GM23338 (cell line): ENCODE measurements at regions not wholly inside any gene's neighbourhood (a gene's known extent, or its start where the extent isn't known, plus 50 kb on each side); places are given as distances from the start of the nearest gene placed in this dataset.

Experiments
- ATAC-seq: fragments of 200-7000 bp; cut with Tn5 transposase; 3 replicates; pipeline ENCODE4 v1.9.1; 2020
- DNase-seq: peaks from one replicate; pipeline ENCODE4 v3.0.0-alpha.2; 2015; ENCODE audit warnings: low spot score
- H2AFZ ChIP-seq: fragments of 200-600 bp; sonication (generic); 2 replicates; pipeline ENCODE4 v1.8.0; 2016; ENCODE audit warnings: antibody characterized with exemption, mild to moderate bottlenecking, moderate library complexity
- H3F3A ChIP-seq: fragments of 200-600 bp; sonication (generic); replicated peaks from 2 replicates; pipeline ENCODE4 v1.8.0; 2017; ENCODE audit warnings: antibody characterized with exemption, mixed run types, low read depth
- H3K27ac ChIP-seq: fragments of 200-600 bp; sonication (generic); 2 replicates; pipeline ENCODE4 v1.6.1; 2016; ENCODE audit warnings: low read depth
- H3K27me3 ChIP-seq: fragments of 200-600 bp; sonication (generic); 2 replicates; pipeline ENCODE4 v1.8.0; 2016; ENCODE audit warnings: mild to moderate bottlenecking, mixed run types, moderate library complexity; ENCODE audit not compliant: insufficient read depth
- H3K36me3 ChIP-seq: fragments of 200-600 bp; sonication (generic); 2 replicates; pipeline ENCODE4 v1.8.0; 2016; ENCODE audit warnings: mild to moderate bottlenecking; ENCODE audit not compliant: insufficient read depth
- H3K4me1 ChIP-seq: fragments of 200-600 bp; sonication (generic); 2 replicates; pipeline ENCODE4 v1.8.0; 2016; ENCODE audit warnings: mild to moderate bottlenecking, moderate library complexity; ENCODE audit not compliant: insufficient read depth
- H3K4me2 ChIP-seq: fragments of 200-600 bp; sonication (generic); 2 replicates; pipeline ENCODE4 v1.7.1; 2017; ENCODE audit warnings: mixed run types
- H3K4me3 ChIP-seq: fragments of 200-600 bp; sonication (generic); 2 replicates; pipeline ENCODE4 v1.6.1; 2016; ENCODE audit warnings: mixed run types
- H3K79me2 ChIP-seq: fragments of 200-600 bp; sonication (generic); replicated peaks from 2 replicates; pipeline ENCODE4 v1.8.0; 2017; ENCODE audit warnings: mild to moderate bottlenecking; ENCODE audit not compliant: insufficient read depth
- H3K9me2 ChIP-seq: fragments of 200-600 bp; sonication (generic); 2 replicates; pipeline ENCODE4 v1.8.0; 2017; ENCODE audit not compliant: insufficient read depth
- H4K20me1 ChIP-seq: fragments of 200-600 bp; sonication (generic); replicated peaks from 2 replicates; pipeline ENCODE4 v1.8.0; 2017; ENCODE audit warnings: mild to moderate bottlenecking; ENCODE audit not compliant: insufficient read depth
- H3K27ac Mint-ChIP-seq: 2 replicates; pipeline ENCODE4 v1.8.0; 2020; ENCODE audit warnings: inconsistent platforms, mild to moderate bottlenecking, moderate library complexity, mixed read lengths
- H3K27me3 Mint-ChIP-seq: 3 replicates; pipeline ENCODE4 v1.8.0; 2022; ENCODE audit warnings: low read depth, mild to moderate bottlenecking, moderate library complexity, mixed read lengths, inconsistent platforms; ENCODE audit not compliant: insufficient read depth, poor library complexity
- H3K36me3 Mint-ChIP-seq: 3 replicates; pipeline ENCODE4 v1.8.0; 2021; ENCODE audit warnings: low read depth, mild to moderate bottlenecking, inconsistent platforms, moderate library complexity, mixed read lengths
- H3K4me1 Mint-ChIP-seq: 3 replicates; pipeline ENCODE4 v1.8.0; 2020; ENCODE audit warnings: mild to moderate bottlenecking, inconsistent platforms, mixed read lengths
- H3K4me3 Mint-ChIP-seq: 3 replicates; pipeline ENCODE4 v1.8.0; 2021; ENCODE audit warnings: moderate library complexity, mild to moderate bottlenecking, inconsistent platforms, mixed read lengths
- H3K9me3 Mint-ChIP-seq: 3 replicates; pipeline ENCODE4 v1.8.0; 2020; ENCODE audit warnings: moderate library complexity, mild to moderate bottlenecking, inconsistent platforms, mixed read lengths
- CREB1 ChIP-seq: fragments of 250-450 bp; sonication (Bioruptor Pico); IDR thresholded peaks from 2 replicates; pipeline ENCODE4 v1.5.0; 2020; ENCODE audit warnings: low read depth, mild to moderate bottlenecking, moderate library complexity
- CTCF ChIP-seq, 2 experiments: fragments of 200-600 bp in 1 of 2; sonication (generic) in 1 of 2; conservative IDR thresholded peaks; 2 replicates each; pipeline versions ENCODE4 v1.5.1 to v1.6.1; 2016 to 2017; ENCODE audit warnings: antibody characterized with exemption in 2 of 2, low read depth in 2 of 2, mild to moderate bottlenecking in 2 of 2, moderate library complexity in 1 of 2
- ETS1 ChIP-seq: IDR thresholded peaks from 2 replicates; pipeline ENCODE4 v1.6.1; 2016; ENCODE audit warnings: antibody characterized with exemption
- EZH2 ChIP-seq: fragments of 200-600 bp; sonication (generic); IDR thresholded peaks from one replicate; pipeline ENCODE4 v1.8.0; 2017; ENCODE audit warnings: antibody characterized with exemption, mild to moderate bottlenecking, low read depth; ENCODE audit not compliant: unreplicated experiment
- EZH2phosphoT487 ChIP-seq: fragments of 200-600 bp; sonication (generic); IDR thresholded peaks from one replicate; pipeline ENCODE4 v1.8.1; 2018; ENCODE audit warnings: antibody characterized with exemption; ENCODE audit not compliant: unreplicated experiment
- JUNB ChIP-seq: IDR thresholded peaks from one replicate; pipeline ENCODE4 v1.6.1; 2016; ENCODE audit warnings: antibody characterized with exemption; ENCODE audit not compliant: unreplicated experiment
- NANOG ChIP-seq: IDR thresholded peaks from 2 replicates; pipeline ENCODE4 v1.6.1; 2016; ENCODE audit warnings: antibody characterized with exemption, borderline replicate concordance
- POLR2AphosphoS5 ChIP-seq: IDR thresholded peaks from 2 replicates; pipeline ENCODE4 v1.6.1; 2016; ENCODE audit warnings: antibody characterized with exemption, low read depth
- STAT1 ChIP-seq: IDR thresholded peaks from one replicate; pipeline ENCODE4 v1.6.1; 2016; ENCODE audit warnings: antibody characterized with exemption; ENCODE audit not compliant: unreplicated experiment
- ZNF114 ChIP-seq: fragments of 250-450 bp; sonication (Bioruptor Pico); IDR thresholded peaks from 2 replicates; pipeline ENCODE4 v1.5.0; 2020; ENCODE audit warnings: mild to moderate bottlenecking, moderate library complexity
- ZNF331 ChIP-seq: fragments of 250-450 bp; sonication (Bioruptor Pico); IDR thresholded peaks from 2 replicates; pipeline ENCODE4 v1.5.0; 2020; ENCODE audit warnings: low read depth, mild to moderate bottlenecking, moderate library complexity
- TF ChIP-seq, protein P1 (sequence below): IDR thresholded peaks from one replicate; pipeline ENCODE4 v1.6.1; 2018; ENCODE audit warnings: antibody characterized with exemption; ENCODE audit not compliant: unreplicated experiment
- TF ChIP-seq, protein P2 (sequence below): fragments of 250-450 bp; sonication (Bioruptor Pico); IDR thresholded peaks from 2 replicates; pipeline ENCODE4 v1.5.0; 2020; ENCODE audit warnings: mild to moderate bottlenecking, moderate library complexity

- H3K9me2 ChIP-seq, result peaks cover 4% of the 10 kb centered on the region
- no peaks in the 10 kb centered on the region for H3K36me3 ChIP-seq
- Mint-ChIP-seq H3K27me3 (no peaks in the 10 kb centered on the region), H3K4me1 (no peaks in the 10 kb centered on the region), H3K27ac (no peak overlapping the region), H3K9me3 (no peaks in the 10 kb centered on the region), H3K4me3 (no peak overlapping the region), H3K36me3 (no peaks in the 10 kb centered on the region)
- no peaks in the 10 kb centered on the region for H3K79me2 ChIP-seq
- no peak for TF ChIP-seq EZH2
- TF ChIP-seq NANOG, result no peak
- TF ChIP-seq, protein P1, sequence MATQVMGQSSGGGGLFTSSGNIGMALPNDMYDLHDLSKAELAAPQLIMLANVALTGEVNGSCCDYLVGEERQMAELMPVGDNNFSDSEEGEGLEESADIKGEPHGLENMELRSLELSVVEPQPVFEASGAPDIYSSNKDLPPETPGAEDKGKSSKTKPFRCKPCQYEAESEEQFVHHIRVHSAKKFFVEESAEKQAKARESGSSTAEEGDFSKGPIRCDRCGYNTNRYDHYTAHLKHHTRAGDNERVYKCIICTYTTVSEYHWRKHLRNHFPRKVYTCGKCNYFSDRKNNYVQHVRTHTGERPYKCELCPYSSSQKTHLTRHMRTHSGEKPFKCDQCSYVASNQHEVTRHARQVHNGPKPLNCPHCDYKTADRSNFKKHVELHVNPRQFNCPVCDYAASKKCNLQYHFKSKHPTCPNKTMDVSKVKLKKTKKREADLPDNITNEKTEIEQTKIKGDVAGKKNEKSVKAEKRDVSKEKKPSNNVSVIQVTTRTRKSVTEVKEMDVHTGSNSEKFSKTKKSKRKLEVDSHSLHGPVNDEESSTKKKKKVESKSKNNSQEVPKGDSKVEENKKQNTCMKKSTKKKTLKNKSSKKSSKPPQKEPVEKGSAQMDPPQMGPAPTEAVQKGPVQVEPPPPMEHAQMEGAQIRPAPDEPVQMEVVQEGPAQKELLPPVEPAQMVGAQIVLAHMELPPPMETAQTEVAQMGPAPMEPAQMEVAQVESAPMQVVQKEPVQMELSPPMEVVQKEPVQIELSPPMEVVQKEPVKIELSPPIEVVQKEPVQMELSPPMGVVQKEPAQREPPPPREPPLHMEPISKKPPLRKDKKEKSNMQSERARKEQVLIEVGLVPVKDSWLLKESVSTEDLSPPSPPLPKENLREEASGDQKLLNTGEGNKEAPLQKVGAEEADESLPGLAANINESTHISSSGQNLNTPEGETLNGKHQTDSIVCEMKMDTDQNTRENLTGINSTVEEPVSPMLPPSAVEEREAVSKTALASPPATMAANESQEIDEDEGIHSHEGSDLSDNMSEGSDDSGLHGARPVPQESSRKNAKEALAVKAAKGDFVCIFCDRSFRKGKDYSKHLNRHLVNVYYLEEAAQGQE, result no peak
- TF ChIP-seq ETS1, result no peak
- TF ChIP-seq, protein P2, sequence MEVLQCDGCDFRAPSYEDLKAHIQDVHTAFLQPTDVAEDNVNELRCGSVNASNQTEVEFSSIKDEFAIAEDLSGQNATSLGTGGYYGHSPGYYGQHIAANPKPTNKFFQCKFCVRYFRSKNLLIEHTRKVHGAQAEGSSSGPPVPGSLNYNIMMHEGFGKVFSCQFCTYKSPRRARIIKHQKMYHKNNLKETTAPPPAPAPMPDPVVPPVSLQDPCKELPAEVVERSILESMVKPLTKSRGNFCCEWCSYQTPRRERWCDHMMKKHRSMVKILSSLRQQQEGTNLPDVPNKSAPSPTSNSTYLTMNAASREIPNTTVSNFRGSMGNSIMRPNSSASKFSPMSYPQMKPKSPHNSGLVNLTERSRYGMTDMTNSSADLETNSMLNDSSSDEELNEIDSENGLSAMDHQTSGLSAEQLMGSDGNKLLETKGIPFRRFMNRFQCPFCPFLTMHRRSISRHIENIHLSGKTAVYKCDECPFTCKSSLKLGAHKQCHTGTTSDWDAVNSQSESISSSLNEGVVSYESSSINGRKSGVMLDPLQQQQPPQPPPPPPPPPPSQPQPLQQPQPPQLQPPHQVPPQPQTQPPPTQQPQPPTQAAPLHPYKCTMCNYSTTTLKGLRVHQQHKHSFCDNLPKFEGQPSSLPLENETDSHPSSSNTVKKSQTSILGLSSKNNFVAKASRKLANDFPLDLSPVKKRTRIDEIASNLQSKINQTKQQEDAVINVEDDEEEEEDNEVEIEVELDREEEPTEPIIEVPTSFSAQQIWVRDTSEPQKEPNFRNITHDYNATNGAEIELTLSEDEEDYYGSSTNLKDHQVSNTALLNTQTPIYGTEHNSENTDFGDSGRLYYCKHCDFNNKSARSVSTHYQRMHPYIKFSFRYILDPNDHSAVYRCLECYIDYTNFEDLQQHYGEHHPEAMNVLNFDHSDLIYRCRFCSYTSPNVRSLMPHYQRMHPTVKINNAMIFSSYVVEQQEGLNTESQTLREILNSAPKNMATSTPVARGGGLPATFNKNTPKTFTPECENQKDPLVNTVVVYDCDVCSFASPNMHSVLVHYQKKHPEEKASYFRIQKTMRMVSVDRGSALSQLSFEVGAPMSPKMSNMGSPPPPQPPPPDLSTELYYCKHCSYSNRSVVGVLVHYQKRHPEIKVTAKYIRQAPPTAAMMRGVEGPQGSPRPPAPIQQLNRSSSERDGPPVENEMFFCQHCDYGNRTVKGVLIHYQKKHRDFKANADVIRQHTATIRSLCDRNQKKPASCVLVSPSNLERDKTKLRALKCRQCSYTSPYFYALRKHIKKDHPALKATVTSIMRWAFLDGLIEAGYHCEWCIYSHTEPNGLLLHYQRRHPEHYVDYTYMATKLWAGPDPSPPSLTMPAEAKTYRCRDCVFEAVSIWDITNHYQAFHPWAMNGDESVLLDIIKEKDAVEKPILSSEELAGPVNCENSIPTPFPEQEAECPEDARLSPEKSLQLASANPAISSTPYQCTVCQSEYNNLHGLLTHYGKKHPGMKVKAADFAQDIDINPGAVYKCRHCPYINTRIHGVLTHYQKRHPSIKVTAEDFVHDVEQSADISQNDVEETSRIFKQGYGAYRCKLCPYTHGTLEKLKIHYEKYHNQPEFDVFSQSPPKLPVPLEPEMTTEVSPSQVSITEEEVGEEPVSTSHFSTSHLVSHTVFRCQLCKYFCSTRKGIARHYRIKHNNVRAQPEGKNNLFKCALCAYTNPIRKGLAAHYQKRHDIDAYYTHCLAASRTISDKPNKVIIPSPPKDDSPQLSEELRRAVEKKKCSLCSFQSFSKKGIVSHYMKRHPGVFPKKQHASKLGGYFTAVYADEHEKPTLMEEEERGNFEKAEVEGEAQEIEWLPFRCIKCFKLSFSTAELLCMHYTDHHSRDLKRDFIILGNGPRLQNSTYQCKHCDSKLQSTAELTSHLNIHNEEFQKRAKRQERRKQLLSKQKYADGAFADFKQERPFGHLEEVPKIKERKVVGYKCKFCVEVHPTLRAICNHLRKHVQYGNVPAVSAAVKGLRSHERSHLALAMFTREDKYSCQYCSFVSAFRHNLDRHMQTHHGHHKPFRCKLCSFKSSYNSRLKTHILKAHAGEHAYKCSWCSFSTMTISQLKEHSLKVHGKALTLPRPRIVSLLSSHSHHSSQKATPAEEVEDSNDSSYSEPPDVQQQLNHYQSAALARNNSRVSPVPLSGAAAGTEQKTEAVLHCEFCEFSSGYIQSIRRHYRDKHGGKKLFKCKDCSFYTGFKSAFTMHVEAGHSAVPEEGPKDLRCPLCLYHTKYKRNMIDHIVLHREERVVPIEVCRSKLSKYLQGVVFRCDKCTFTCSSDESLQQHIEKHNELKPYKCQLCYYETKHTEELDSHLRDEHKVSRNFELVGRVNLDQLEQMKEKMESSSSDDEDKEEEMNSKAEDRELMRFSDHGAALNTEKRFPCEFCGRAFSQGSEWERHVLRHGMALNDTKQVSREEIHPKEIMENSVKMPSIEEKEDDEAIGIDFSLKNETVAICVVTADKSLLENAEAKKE (CRISPR knock-in tag), result no peak
- no peak for TF ChIP-seq CREB1 (CRISPR knock-in tag)
- no peak for TF ChIP-seq STAT1
- no peak for TF ChIP-seq POLR2AphosphoS5
- no peak for TF ChIP-seq CTCF (conservative IDR thresholded peaks at IDR 0.05; ENCODE audit: low read depth in 2 of 2)
- TF ChIP-seq ZNF114 (CRISPR knock-in tag), result no peak
- TF ChIP-seq JUNB, result no peak
- TF ChIP-seq EZH2phosphoT487, result no peak
- TF ChIP-seq ZNF331 (CRISPR knock-in tag), result no peak
- H3K27ac ChIP-seq, result no peak overlapping the region
- no peaks in the 10 kb centered on the region for H3K4me1 ChIP-seq
- no peak for DNase-seq
- no peak for ATAC-seq
- H3F3A ChIP-seq, result no peaks in the 10 kb centered on the region
- no peak overlapping the region for H2AFZ ChIP-seq
- no peaks in the 10 kb centered on the region for H3K27me3 ChIP-seq
- no peak overlapping the region for H3K4me2 ChIP-seq
- no peak overlapping the region for H3K4me3 ChIP-seq
- no peaks in the 10 kb centered on the region for H4K20me1 ChIP-seq
Measured at GRCh38 chr2:220662431-220662830, 909.7 kb downstream of the EPHA4 start.
